Activated T-helper 1 cell treated with anti-CD3 and anti-CD28 coated beads, Interleukin-12 subunit alpha, Interleukin-12 subunit beta, Interleukin-2, Interleukin-4 antibody, amounts not matched to agents 30 ng/mL and 10 ng/mL and 1 ng/mL, durations not matched to agents 14 hours and 24 hours and 36 hours (primary cell): ENCODE measurements at regions not wholly inside any gene's neighbourhood (a gene's known extent, or its start where the extent isn't known, plus 50 kb on each side); places are given as distances from the start of the nearest gene placed in this dataset.
"Not testable (repeated sequence)": the region's sequence is repeated elsewhere in the genome, so short reads cannot be mapped to it uniquely, and the experiment has no call there.

Experiments used
- DNase-seq: peaks from one replicate; pipeline ENCODE4 v3.0.0; 2021; ENCODE audit warnings: low spot score
- H3K27ac Mint-ChIP-seq: one replicate; pipeline ENCODE4 v1.8.0; 2021; ENCODE audit warnings: mild to moderate bottlenecking, mixed read lengths
- H3K27me3 Mint-ChIP-seq: one replicate; pipeline ENCODE4 v1.8.0; 2022; ENCODE audit warnings: mild to moderate bottlenecking, moderate library complexity, mixed read lengths; ENCODE audit not compliant: insufficient read depth
- H3K36me3 Mint-ChIP-seq: one replicate; pipeline ENCODE4 v1.8.0; 2021; ENCODE audit warnings: low read depth, mixed read lengths
- H3K4me1 Mint-ChIP-seq: one replicate; pipeline ENCODE4 v1.8.0; 2021; ENCODE audit warnings: low read depth, mixed read lengths
- H3K4me3 Mint-ChIP-seq: one replicate; pipeline ENCODE4 v1.8.0; 2021; ENCODE audit warnings: mild to moderate bottlenecking, moderate library complexity, mixed read lengths
- H3K9me3 Mint-ChIP-seq: one replicate; pipeline ENCODE4 v1.8.0; 2021; ENCODE audit warnings: mixed read lengths
- intact Hi-C: fragments of 100-400 bp; cut with micrococcal nuclease; formaldehyde crosslinking; loops from one replicate; pipeline ENCODE4 v1.15.1; 2024

GRCh38 chr15:98104386-98105151 lies 144.1 kb downstream of the ARRDC4 start:
- H3K4me3 Mint-ChIP-seq, H3K4me1 Mint-ChIP-seq, intact Hi-C loops: not testable (repeated sequence)

GRCh38 chr15:98106615-98107194 lies 146.2 kb downstream of the ARRDC4 start:
- DNase-seq, intact Hi-C loops, H3K27ac Mint-ChIP-seq, H3K27me3 Mint-ChIP-seq, H3K9me3 Mint-ChIP-seq, H3K4me1 Mint-ChIP-seq, H3K4me3 Mint-ChIP-seq, H3K36me3 Mint-ChIP-seq: not testable (repeated sequence)

More at GRCh38 chr15:98104386-98105151, 144.1 kb downstream of the ARRDC4 start:
- not testable (repeated sequence) for H3K27ac Mint-ChIP-seq, H3K9me3 Mint-ChIP-seq, H3K36me3 Mint-ChIP-seq, H3K27me3 Mint-ChIP-seq, DNase-seq

- H3K9me3 Mint-ChIP-seq: no peaks in the 10 kb centered on the region
- no peak overlapping the region for H3K27ac Mint-ChIP-seq
- no peaks in the 10 kb centered on the region for H3K27me3 Mint-ChIP-seq
- DNase-seq: no peak
- H3K36me3 Mint-ChIP-seq: no peaks in the 10 kb centered on the region
- intact Hi-C loops: no loop called here
- no peak overlapping the region for H3K4me3 Mint-ChIP-seq
- no peaks in the 10 kb centered on the region for H3K4me1 Mint-ChIP-seq
Measured at GRCh38 chr15:98111806-98112205, 151.3 kb downstream of the ARRDC4 start.

- no peak overlapping the region for H3K4me3 Mint-ChIP-seq
- no peaks in the 10 kb centered on the region for H3K27me3 Mint-ChIP-seq
- DNase-seq: no peak
- H3K36me3 Mint-ChIP-seq: no peaks in the 10 kb centered on the region
- no peak overlapping the region for H3K27ac Mint-ChIP-seq
- H3K9me3 Mint-ChIP-seq: no peaks in the 10 kb centered on the region
- intact Hi-C loops: no loop called here
- no peaks in the 10 kb centered on the region for H3K4me1 Mint-ChIP-seq
Measured at GRCh38 chr15:98113327-98113726, 152.8 kb downstream of the ARRDC4 start.

- no peak overlapping the region for H3K27ac Mint-ChIP-seq
- no peaks in the 10 kb centered on the region for H3K4me1 Mint-ChIP-seq
- H3K36me3 Mint-ChIP-seq: no peaks in the 10 kb centered on the region
- DNase-seq: no peak
- H3K9me3 Mint-ChIP-seq: no peaks in the 10 kb centered on the region
- no peaks in the 10 kb centered on the region for H3K27me3 Mint-ChIP-seq
- intact Hi-C loops: no loop called here
- no peak overlapping the region for H3K4me3 Mint-ChIP-seq
Measured at GRCh38 chr15:98120561-98120960, 160.1 kb downstream of the ARRDC4 start.

GRCh38 chr15:98121536-98121935 lies 161.0 kb downstream of the ARRDC4 start:
- Mint-ChIP-seq H3K9me3 (no peaks in the 10 kb centered on the region), H3K4me1 (no peaks in the 10 kb centered on the region), H3K27ac (no peak overlapping the region), H3K27me3 (no peaks in the 10 kb centered on the region), H3K4me3 (no peak overlapping the region), H3K36me3 (no peaks in the 10 kb centered on the region)
- DNase-seq: no peak
- intact Hi-C loops: no loop called here

GRCh38 chr15:98121957-98122356 lies 161.5 kb downstream of the ARRDC4 start:
- no peaks in the 10 kb centered on the region for H3K27me3 Mint-ChIP-seq
- H3K27ac Mint-ChIP-seq: no peak overlapping the region
- DNase-seq: no peak
- no peaks in the 10 kb centered on the region for H3K9me3 Mint-ChIP-seq
- no peaks in the 10 kb centered on the region for H3K4me1 Mint-ChIP-seq
- intact Hi-C loops: no loop called here
- no peaks in the 10 kb centered on the region for H3K36me3 Mint-ChIP-seq
- H3K4me3 Mint-ChIP-seq: no peak overlapping the region

- intact Hi-C loops: no loop called here
- no peaks in the 10 kb centered on the region for H3K36me3 Mint-ChIP-seq
- H3K27ac Mint-ChIP-seq: no peak overlapping the region
- H3K27me3 Mint-ChIP-seq: no peaks in the 10 kb centered on the region
- no peak overlapping the region for H3K4me3 Mint-ChIP-seq
- no peaks in the 10 kb centered on the region for H3K9me3 Mint-ChIP-seq
- H3K4me1 Mint-ChIP-seq: no peaks in the 10 kb centered on the region
- DNase-seq: no peak
Measured at GRCh38 chr15:98123297-98123696, 162.8 kb downstream of the ARRDC4 start.

- intact Hi-C loops: no loop called here
- DNase-seq: no peak
- Mint-ChIP-seq H3K4me3 (no peak overlapping the region), H3K4me1 (no peaks in the 10 kb centered on the region), H3K27ac (no peak overlapping the region), H3K9me3 (no peaks in the 10 kb centered on the region), H3K27me3 (no peaks in the 10 kb centered on the region), H3K36me3 (no peaks in the 10 kb centered on the region)
Measured at GRCh38 chr15:98123834-98124233, 163.3 kb downstream of the ARRDC4 start.

- no peaks in the 10 kb centered on the region for H3K4me1 Mint-ChIP-seq
- no peak for DNase-seq
- H3K9me3 Mint-ChIP-seq: no peaks in the 10 kb centered on the region
- no peaks in the 10 kb centered on the region for H3K36me3 Mint-ChIP-seq
- no peak overlapping the region for H3K4me3 Mint-ChIP-seq
- intact Hi-C loops: no loop called here
- H3K27me3 Mint-ChIP-seq: no peaks in the 10 kb centered on the region
- H3K27ac Mint-ChIP-seq: no peak overlapping the region
Measured at GRCh38 chr15:98124581-98124980, 164.1 kb downstream of the ARRDC4 start.

- intact Hi-C loops: no loop called here
- no peaks in the 10 kb centered on the region for H3K4me1 Mint-ChIP-seq
- H3K9me3 Mint-ChIP-seq: no peaks in the 10 kb centered on the region
- H3K36me3 Mint-ChIP-seq: no peaks in the 10 kb centered on the region
- no peaks in the 10 kb centered on the region for H3K27me3 Mint-ChIP-seq
- no peak overlapping the region for H3K4me3 Mint-ChIP-seq
- no peak for DNase-seq
- H3K27ac Mint-ChIP-seq: no peak overlapping the region
Measured at GRCh38 chr15:98126326-98127085, 166.0 kb downstream of the ARRDC4 start.

GRCh38 chr15:98127586-98127985 lies 167.1 kb downstream of the ARRDC4 start:
- Mint-ChIP-seq H3K4me1 (no peaks in the 10 kb centered on the region), H3K9me3 (no peaks in the 10 kb centered on the region), H3K36me3 (no peaks in the 10 kb centered on the region), H3K27me3 (no peaks in the 10 kb centered on the region), H3K27ac (no peak overlapping the region), H3K4me3 (no peak overlapping the region)
- DNase-seq: no peak
- intact Hi-C loops: no loop called here

- H3K27ac Mint-ChIP-seq: no peak overlapping the region
- H3K27me3 Mint-ChIP-seq: peaks cover 2% of the 10 kb centered on the region
- H3K4me1 Mint-ChIP-seq: no peaks in the 10 kb centered on the region
- H3K9me3 Mint-ChIP-seq: no peaks in the 10 kb centered on the region
- H3K36me3 Mint-ChIP-seq: no peaks in the 10 kb centered on the region
- H3K4me3 Mint-ChIP-seq: no peak overlapping the region
- no peak for DNase-seq
- intact Hi-C loops: no loop called here
Measured at GRCh38 chr15:98131924-98132323, 171.4 kb downstream of the ARRDC4 start.
